ENCODE measurements at regions not wholly inside any gene's neighbourhood (a gene's known extent, or its start where the extent isn't known, plus 50 kb on each side); places are given as distances from the start of the nearest gene placed in this dataset.

GRCh38 chr9:111728617-111729366 is 65.9 kb downstream of the SHOC1 start:
- H4K91ac ChIP-seq (replicated peaks; ENCODE audit: insufficient read length, low read length) = no peak overlapping the region
- H3K56ac ChIP-seq (replicated peaks; ENCODE audit: insufficient read length, low read depth, low read length) = no peak overlapping the region
- H2BK120ac ChIP-seq (replicated peaks; ENCODE audit: low read depth, low read length) = no peak overlapping the region
- H2BK5ac ChIP-seq (ENCODE audit: low read depth, low read length) = no peak overlapping the region
- 93% methylated on average over 2 of the region's 2 CpGs; no CpG with 5 or more reads in 1 of the 2 experiments for WGBS, 2 experiments (ENCODE audit: extremely low coverage in 1 of 2, insufficient coverage in 1 of 2, insufficient read length in 1 of 2, insufficient replicate concordance in 2 of 2, low coverage in 1 of 2, low lambda C conversion rate in 2 of 2, missing lambda C conversion rate in 1 of 2)
- TF ChIP-seq SAP30 (IDR thresholded peaks at IDR 0.05; ENCODE audit: insufficient read depth, insufficient replicate concordance, low read length) (no peak), SP1 (IDR thresholded peaks at IDR 0.05; ENCODE audit: low read depth, low read length) (no peak)
- TF ChIP-seq, protein P1, sequence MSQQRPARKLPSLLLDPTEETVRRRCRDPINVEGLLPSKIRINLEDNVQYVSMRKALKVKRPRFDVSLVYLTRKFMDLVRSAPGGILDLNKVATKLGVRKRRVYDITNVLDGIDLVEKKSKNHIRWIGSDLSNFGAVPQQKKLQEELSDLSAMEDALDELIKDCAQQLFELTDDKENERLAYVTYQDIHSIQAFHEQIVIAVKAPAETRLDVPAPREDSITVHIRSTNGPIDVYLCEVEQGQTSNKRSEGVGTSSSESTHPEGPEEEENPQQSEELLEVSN (IDR thresholded peaks at IDR 0.05) = no peak
- no peaks in the 10 kb centered on the region for H3K27me3 ChIP-seq (replicated peaks in 1 of 4; ENCODE audit: control insufficient read depth in 3 of 4, extremely low read depth in 1 of 4, insufficient read depth in 3 of 4, low read length in 3 of 4)
- no peak overlapping the region for H2AK5ac ChIP-seq (ENCODE audit: low read depth, low read length)
- H2AFZ ChIP-seq (ENCODE audit: low read length) = no peak overlapping the region
- no peak overlapping the region for H3K14ac ChIP-seq (ENCODE audit: insufficient read length)
- no peaks in the 10 kb centered on the region; a peak in 1 of 4 replicates for H3K9me3 ChIP-seq (ENCODE audit: insufficient read depth in 2 of 2, low read depth in 1 of 2, low read length in 1 of 2)
- H2BK15ac ChIP-seq (ENCODE audit: low read length) = no peak overlapping the region
- H3K4me2 ChIP-seq (ENCODE audit: insufficient read depth in 1 of 2, low read depth in 2 of 2, low read length in 2 of 2) = no peak overlapping the region
- no peaks in the 10 kb centered on the region; a peak in 1 of 8 replicates for H3K36me3 ChIP-seq (ENCODE audit: control insufficient read depth in 2 of 4, insufficient read depth in 4 of 4, low read length in 3 of 4)
- ChIA-PET CTCF (ENCODE audit: partially characterized antibody) (no interaction called here), POLR2A (ENCODE audit: partially characterized antibody) (interaction anchor here (0.6 kb wide), 1 partner anchor 106 kb away, joined by 3 read pairs; no protein-coding TSS in a partner anchor)
- H3K4ac ChIP-seq (replicated peaks; ENCODE audit: insufficient read length, low read depth, low read length) = no peak overlapping the region
- no peak overlapping the region for H2BK20ac ChIP-seq (ENCODE audit: low read length)
- no peak overlapping the region for H2BK12ac ChIP-seq (ENCODE audit: low read depth, low read length)
- no peak overlapping the region for H3K9ac ChIP-seq (replicated peaks in 1 of 4; ENCODE audit: extremely low read depth in 1 of 4, low read depth in 3 of 4, low read length in 3 of 4)
- H4K8ac ChIP-seq (ENCODE audit: extremely low read depth, insufficient read depth, low read length) = no peak overlapping the region
- FAIRE-seq = no peak
- no peak overlapping the region for H3K18ac ChIP-seq (ENCODE audit: extremely low read depth, low read length)
- no peak overlapping the region for H3K4me3 ChIP-seq (ENCODE audit: extremely low read depth in 1 of 4, insufficient read depth in 2 of 4, low read depth in 3 of 4, low read length in 4 of 4)
- no peaks in the 10 kb centered on the region for H3K79me2 ChIP-seq (ENCODE audit: control insufficient read depth in 1 of 2, insufficient read depth in 2 of 2, low read length in 2 of 2)
- H4K20me1 ChIP-seq (replicated peaks in 1 of 2; ENCODE audit: control insufficient read depth in 1 of 2, insufficient read depth in 2 of 2, low read length in 2 of 2) = no peaks in the 10 kb centered on the region
- H4K5ac ChIP-seq (ENCODE audit: insufficient read length, low read depth, low read length) = no peak overlapping the region
- H3K27ac ChIP-seq (ENCODE audit: low read depth, low read length) = no peak overlapping the region
- no peak overlapping the region for H3K23ac ChIP-seq (ENCODE audit: insufficient read length)
- no peaks in the 10 kb centered on the region for H3K23me2 ChIP-seq (ENCODE audit: low read depth, low read length)
- no peaks in the 10 kb centered on the region for H3K79me1 ChIP-seq (ENCODE audit: low read depth, low read length)
- DNase-seq (ENCODE audit: low read depth in 1 of 2, low spot score in 2 of 2) = no peak
- H3K4me1 ChIP-seq (replicated peaks in 1 of 4; ENCODE audit: control insufficient read depth in 3 of 4, insufficient read depth in 4 of 4, low read length in 3 of 4) = no peaks in the 10 kb centered on the region
